HG03066 (cell line): ENCODE measurements at regions not wholly inside any gene's neighbourhood (a gene's known extent, or its start where the extent isn't known, plus 50 kb on each side); places are given as distances from the start of the nearest gene placed in this dataset.
"Not testable (repeated sequence)": the region's sequence is repeated elsewhere in the genome, so short reads cannot be mapped to it uniquely, and the experiment has no call there.

Experiments
- ATAC-seq: cut with Tn5 transposase; IDR thresholded peaks from one replicate; pipeline ENCODE4 v1.9.1; 2021; ENCODE audit warnings: low read depth; ENCODE audit not compliant: unreplicated experiment

DNA sequence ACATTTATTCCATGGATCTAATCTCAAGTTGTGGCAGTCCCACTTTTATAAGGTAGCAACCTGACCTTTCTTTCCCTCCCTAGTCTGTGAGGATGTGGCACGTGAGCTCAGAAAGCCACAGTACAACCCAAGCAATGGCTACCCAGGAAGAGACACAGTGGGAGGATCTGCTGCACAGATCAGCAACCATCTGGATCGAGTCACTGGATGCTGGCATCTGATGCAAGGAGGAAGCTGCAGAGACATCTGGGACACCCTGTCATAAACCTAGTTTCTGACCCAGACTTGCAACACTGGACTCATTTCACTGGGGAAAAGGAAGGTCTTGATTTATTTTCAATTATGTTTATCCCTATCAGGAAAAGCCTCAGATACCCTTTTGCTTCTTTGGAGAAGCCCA, 327.1 kb downstream of the PAPSS1 start:
- no peak for ATAC-seq

DNA sequence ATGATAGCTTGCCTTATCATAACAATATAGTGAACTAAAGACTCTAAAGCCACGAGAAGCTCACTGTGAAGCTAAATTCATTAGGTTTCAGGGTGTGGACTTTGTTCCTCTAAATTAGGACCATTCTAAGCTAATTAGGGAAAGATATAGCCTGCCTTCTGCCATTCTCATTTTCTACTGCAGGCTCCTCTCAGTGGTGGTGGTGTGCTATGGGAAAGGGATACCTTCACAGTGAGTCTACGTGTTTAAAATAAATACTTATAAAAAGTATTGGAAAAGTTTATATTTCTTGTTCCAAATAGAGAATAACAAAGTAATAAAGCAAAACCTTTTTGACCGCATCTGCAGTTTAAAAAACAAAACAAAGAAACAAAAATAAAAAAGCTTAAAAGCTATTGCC, 327.7 kb downstream of the PAPSS1 start:
- ATAC-seq: no peak

DNA sequence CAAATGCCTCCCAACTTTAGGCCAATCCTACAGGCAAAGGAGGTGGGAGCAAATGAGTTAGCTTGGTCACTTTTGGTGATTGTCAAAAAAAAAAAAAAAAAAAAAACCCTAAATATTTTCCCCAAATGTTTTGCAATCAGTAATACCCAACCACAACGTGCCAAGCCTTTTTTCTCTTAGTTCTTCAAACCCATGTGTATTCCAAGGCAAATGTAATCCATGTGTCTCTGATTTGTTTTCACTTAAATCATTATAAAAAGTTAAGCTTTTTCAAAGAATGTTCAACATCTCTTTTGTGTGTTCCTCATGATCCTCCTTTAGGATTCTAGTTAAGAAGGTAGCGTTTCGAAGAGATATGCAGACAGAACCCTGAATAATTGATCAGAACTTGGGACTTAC, 328.4 kb downstream of the PAPSS1 start:
- no peak for ATAC-seq

DNA sequence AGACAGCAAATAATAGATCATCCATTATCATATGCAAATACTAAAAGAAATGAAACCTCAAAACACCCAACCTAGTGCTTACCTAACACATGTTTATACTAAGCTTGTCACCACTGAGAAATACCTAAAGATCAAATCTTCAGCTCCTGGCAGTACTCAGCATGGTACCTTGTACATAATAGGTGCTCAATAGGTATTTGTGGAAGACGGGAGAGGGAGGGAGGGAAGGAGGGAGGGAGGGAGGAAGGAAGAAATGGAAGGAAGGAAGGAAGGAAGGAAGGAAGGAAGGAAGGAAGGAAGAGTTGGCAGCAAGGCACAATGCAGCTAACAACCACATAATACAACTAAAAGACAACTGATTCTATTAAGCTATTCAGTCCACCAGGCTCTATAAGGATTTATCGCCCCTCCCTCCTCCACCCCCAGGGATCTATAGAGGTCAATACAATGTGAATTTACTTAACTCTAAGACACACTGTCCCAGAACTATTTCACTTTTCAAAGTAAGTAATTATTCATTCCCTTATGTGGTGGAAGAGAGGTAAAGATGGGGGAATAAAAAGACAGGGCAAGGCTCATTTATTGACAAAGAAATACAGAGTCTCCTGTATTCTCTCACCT, 328.9 kb downstream of the PAPSS1 start:
- ATAC-seq: no peak

DNA sequence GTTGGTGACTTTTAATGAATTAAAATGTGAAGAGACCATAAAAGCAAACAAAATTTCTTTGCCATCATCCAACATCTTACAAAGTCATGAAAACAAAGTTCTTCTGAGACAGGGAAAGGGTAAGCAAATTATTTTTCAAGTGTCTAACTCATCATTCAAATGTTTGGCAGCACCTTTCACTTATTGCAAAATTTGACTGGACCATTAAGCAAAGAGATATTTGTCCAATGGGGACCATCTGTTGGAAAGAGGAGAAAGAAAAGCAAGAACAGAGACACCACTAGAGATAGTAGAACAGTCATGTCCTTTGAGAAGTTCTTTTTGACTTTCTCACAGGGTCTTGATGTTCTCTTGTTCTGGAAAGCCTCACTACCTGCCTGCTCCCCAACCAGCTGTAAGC, 330.1 kb downstream of the PAPSS1 start:
- ATAC-seq: no peak

DNA sequence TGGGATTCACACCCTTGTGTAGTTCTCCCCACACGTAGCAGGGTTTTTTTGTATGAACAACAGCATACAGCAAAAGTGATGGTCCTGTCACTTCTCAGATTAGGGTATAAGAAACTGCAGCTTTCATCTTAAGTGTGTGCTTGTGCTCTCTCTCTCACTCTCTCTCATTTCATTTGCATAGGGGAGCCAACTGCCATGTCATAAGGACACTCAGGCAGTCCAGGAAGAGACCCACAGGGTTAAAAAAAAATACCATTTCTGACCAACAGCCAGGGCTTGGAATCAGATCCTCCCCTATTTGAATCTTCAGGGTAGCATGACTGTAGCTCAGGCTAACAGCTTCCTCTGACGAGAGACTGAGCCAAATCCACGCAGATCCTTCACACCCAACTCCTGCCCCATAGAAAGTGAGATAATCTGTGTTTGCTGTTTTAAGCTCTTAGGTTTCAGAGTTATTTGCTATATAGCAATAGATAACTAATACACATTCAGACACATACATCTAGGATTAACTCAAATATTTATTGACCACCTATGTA, 331.2 kb downstream of the PAPSS1 start:
- no peak for ATAC-seq

DNA sequence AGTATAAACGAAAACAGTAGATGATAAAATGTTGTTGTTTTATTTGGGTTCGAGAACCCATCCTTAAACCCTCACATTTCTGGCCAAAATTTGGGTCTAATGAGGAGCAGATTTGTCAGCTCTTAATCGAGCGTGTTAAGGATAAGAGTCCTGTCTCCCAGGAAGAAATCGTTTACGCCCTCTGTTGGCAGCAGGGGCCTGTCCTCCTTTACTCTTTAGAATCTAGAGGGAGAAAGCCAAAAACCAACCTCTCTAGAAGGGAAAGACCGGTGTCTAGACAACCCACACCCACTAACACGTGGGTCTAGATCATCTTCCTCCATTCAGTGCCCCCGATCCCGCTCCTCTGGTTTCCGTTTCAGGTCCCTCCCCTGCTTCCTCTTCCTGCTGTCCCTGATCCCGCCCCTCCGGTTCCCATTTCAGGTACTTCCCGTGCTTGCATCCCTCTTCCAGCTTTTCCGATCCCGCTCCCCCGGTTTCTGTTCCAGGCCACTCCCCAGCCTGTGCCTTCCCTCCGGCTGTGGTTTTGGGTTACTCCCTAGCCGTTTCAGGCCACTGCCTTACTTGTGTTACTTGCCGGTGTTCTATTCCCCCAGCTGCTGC, 339.1 kb downstream of the PAPSS1 start:
- no peak for ATAC-seq

DNA sequence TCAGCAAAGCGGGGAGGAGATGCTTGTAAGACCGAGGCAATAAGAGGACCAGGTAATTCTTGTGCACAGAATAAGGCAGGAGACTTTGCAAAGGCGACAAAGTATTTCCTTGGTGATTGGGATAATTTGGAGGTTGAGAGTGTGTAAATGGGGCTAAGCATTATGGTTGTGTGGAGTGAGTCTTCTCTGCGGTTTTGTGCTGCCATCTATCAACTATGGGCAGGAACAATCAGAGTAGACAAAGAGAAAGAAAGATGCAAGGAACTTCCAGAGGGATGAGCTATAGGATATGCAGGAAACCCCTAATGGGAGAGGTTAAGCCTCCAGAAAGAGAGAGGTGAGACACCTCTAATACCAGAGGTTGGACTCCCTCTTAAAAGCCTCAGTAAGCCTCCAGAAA, 339.8 kb downstream of the PAPSS1 start:
- ATAC-seq: no peak

DNA sequence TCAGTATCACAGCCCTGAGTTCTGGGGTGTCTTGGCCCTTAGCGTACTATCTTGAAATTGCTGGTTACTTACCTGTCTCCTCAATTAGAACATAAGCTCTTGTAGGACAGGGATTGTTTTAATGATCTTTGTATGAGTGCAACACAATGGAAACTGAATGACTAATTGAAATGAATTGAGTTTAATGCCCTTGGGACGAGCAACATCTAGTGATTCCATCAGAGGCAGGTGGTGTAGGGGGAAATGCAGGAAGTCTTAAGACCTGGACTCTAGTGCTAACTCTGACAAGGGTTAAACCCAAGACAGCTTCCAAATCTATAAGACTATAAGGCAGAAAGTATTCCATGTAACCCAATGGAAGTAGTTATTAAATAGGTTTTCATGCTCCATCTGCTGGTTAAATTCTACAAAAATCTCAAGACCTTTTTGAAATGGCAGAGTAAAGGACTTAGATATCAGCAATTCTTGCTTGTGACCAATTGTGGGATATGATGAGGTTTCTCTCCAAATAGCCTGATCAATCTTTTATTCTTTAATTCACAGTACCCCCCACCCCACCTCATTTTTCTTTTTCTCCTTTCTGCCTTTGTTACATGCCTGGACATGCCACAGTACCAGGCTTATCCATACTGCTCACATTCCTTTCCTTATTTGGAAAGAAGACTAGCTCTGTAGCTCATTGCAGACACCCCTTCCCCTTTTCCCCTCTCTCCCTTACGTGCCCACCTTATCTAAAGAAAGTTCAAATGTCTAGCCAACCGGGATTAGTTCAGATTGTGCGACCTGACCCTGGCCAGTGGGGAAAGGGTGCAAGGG, 340.8 kb downstream of the PAPSS1 start:
- ATAC-seq: no peak

DNA sequence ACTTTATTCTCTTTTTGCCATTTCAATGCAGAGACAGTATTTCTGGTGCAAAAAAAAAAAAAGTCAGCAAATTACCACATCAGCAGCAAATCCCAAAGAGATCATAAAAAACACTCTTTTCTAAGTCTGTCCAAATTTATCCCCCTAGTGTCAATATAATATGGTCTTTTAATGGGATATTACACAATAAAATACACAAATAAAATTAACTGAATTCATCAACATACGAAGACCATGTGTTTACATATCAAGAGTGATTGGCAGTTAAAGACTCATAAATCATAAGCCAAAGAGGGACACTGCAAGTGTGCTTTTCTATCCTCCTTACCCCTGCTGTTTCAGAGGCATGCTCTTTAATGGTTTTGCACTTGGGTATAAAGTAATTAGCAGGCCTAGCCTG, 340.2 kb upstream of the DKK2 start:
- ATAC-seq: no peak

DNA sequence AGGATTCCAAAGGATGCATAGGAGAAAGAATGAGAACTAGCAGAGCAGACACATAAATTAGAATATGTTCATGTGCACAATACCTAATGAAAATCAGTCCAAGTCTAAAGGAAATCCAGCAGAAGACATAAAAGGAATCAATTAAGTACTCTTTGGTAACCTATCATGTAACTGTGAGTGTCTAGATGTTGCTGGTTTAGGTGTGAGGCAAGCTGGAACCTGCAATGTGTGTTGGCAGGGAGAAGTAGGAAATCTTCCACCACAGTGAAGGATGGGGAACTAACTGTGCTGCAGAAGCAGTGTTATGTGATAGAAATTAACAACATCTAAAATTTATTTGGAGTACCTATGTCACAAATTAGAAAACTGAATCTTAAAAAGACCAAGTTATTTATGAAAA, 330.8 kb upstream of the DKK2 start:
- ATAC-seq: no peak

DNA sequence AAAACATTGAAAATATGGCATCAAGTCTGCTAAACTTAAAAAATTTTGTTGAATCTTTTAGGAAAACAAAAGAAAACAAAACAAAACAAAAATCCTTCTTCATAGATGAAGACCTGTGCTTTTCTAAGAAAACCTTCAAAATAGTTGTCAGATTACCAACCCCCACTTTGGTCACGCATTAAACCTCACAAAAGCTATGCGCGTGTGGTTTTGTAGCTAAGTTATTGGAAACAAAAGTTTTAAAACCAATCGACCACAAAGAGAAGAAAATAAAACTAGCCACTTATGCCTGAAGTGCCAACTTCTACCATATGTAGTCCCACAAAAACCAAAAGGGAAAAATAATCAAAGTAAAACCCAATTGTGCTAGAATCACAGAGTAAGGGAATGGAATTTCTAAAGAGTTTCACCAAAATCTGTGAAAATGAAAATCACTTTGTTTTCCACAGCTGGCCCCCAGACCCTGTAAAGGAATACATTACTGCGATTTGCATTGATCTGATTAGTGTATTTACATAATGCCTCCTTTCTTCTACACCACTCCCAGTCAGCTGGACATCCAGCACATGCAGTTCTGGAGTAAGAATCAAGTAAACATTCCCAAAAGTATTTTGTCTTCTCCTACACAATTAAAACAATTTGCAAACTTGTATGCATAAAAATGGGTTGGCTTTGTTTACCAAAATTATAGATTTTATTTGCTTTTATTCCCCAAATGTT, 330.1 kb upstream of the DKK2 start:
- ATAC-seq: no peak

DNA sequence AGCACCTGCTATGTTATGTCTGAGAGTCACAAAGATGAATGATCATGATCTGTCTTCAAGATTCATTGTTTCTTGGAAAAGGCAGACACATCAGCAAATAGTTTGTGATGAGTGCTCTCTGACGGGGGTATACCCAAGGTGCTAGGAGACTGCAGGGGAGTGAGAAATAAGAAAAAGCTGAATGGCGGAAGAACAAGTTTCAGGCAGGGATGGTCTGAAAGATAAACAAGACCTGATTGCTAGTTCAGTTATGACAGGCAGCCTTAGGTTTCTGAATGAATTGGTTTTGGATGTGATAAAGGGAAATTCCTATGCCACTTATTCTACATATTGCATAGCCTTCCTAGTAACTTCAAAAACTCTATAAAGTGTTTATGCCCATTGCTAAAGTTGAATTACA, 327.0 kb upstream of the DKK2 start:
- ATAC-seq: no peak

DNA sequence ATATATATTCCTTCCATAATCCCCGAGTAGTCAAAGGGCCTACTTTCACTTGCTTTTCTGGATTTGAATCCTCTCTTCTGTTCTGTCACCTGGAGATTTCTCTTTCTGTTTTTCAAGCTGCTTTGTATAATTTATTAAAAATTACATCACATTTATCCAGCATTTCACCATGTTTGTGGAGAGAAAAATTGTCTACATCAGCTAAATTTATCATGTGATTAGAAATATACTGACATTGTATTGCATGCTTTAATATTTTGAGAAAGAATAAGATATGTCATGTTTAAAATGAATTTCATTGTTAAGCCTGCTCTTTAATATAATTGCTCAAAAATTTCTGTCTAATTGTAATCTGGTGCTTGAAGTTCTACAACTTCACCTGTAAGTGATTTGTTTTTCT, 323.1 kb upstream of the DKK2 start:
- no peak for ATAC-seq

DNA sequence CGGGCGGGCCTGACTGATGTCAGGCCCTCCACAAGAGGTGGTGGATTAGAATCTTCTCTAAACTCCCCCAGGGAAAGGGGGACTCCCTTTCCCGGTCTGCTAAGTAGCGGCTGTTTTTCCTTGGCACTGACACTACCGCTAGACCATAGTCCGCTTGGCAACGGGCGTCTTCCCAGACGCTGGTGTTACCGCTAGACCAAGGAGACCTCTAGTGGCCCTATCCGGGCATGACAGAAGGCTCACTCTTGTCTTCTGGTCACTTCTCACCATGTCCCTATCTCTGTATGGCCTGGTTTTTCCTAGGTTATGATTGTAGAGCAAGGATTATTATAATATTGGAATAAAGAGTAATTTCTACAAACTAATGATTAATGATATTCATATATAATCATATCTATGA, 318.2 kb upstream of the DKK2 start:
- ATAC-seq: not testable (repeated sequence)

DNA sequence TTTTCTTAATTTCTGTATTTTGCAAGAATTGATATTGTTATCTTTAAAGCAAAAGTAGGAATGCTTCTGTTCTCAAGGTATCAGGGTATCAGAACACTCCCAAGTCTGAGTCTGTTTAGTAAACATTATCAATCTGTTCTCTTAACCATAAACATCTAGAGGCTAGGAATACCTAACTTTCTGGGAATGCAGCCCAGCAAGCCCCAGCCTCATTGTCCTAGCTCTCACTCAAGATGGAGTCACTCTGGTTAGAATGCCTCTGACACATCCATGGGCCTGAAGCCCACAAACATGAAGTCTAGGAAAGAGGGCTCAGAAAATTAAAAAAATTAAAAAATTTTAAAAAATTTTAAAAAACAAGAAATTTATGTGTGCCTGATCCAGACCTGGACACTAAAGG, 315.1 kb upstream of the DKK2 start:
- no peak for ATAC-seq

DNA sequence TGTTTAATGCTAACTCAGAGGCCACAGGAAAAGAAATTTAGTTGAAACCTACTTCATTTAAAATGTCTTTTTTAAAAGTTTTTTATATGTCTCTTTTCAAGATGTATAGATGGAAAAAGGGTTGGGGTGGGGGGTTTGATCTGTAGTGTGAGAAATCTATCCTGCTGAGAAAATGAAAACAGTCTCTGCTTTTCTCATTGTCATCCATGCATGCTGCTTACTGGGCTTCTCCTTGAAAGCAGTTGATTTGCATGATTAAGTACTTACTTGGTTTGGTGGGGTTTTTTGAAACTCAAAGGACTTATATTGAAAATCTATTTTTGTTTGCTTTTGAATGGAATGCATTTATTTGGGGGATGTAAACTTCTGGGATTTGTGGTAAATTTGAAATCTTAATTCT, 313.6 kb upstream of the DKK2 start:
- ATAC-seq: no peak

DNA sequence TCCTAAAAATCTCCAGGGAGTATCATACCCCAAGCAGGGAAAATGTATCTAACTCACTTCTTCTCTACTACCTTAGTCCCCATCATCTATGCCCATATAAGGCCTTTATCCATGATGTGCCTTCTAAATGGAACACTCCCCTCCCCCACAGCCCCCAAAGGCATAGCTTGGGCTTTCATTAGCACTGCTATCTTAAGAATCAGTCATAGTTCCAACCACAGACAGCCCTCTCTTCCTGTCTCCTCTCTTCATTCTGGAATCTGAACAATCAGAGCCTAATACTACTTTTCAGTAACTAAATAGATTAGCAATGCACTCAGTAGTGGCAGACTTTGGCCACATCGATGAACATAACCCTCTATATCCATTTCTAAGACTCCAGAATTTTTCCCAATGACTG, 313.2 kb upstream of the DKK2 start:
- no peak for ATAC-seq

DNA sequence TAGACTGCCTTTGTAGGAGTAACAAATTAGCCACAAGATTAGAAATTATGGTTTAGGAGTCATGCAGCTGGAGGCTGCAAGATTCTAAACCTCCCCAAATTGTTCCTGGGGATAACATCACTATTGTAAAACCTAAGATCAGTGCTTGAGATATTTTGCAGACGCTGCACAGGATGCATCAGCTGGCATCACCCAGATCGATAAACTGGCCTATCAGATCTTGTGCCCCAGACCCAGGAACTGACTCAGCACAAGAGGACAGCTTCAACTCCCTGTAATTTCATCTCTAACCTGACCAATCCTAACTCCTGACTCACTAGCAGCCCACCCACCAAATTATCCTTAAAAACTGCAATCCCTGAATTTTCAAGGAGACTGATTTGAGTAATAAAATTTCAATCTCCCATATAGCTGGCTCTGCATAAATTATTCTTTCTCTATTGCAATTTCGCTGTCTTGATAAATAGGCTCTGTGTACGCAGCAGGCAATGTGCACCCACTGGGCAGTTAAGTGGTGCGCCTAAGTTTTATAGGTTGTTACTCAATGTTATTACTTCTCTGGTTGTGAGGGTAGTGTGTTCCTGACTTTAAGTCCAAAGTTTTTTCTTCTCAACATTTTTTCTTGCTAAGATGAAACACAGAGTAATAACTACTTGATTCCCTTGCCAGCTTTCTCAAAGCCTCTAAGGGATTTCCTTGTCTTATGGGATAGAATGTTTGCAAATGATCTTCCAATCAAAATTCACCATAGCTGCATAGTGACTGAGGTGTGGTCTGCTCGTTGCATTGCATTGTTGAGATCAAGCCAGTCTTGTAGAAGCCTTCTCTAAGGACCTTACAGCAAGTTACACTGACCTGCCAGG, 312.3 kb upstream of the DKK2 start:
- no peak for ATAC-seq

DNA sequence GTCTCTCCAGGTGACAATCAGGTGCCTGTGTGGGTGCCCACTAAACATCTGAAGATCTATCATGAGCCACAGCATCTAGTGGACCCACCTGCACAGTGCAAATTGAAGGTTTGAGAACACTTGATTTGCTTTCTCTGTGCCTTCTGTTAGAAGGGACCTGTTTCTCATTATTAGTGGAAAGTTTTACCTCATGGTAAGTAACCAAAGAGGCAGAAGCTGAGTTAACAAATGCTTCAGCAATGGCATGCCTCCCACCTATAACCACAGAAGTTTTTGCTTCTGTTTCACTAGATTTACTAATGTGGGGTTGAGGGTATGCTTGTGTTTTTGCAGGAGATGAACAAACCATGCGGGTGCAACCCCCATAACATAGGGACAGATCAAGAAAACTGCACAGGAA, 297.4 kb upstream of the DKK2 start:
- no peak for ATAC-seq
